Vagina (tissue), 2 donors: ENCODE measurements at regions not wholly inside any gene's neighbourhood (a gene's known extent, or its start where the extent isn't known, plus 50 kb on each side); places are given as distances from the start of the nearest gene placed in this dataset.

ENCODE experiments used
- DNase-seq, 2 donors: peaks; one replicate each; pipeline ENCODE4 v3.0.0-alpha.2; 2017; ENCODE audit errors: extremely low spot score in 2 of 2
- H3K27ac ChIP-seq: fragments of 200-600 bp; sonication (generic); one replicate; pipeline ENCODE4 v1.5.1; 2019
- H3K27me3 ChIP-seq: fragments of 200-600 bp; sonication (generic); one replicate; pipeline ENCODE4 v1.5.1; 2019
- H3K36me3 ChIP-seq, 2 donors: fragments of 200-600 bp; sonication (generic); one replicate each; pipeline ENCODE4 v1.5.1; 2017 to 2019
- H3K4me1 ChIP-seq: fragments of 200-600 bp; sonication (generic); one replicate; pipeline ENCODE4 v1.5.1; 2019
- H3K4me3 ChIP-seq, 2 donors: fragments of 200-600 bp; sonication (generic); 1 replicate in 1 of 2; 2 replicates in 1 of 2; pipeline ENCODE4 v1.5.1; 2016 to 2019
- H3K9me3 ChIP-seq: fragments of 200-600 bp; sonication (generic); one replicate; pipeline ENCODE4 v1.5.1; 2019
- POLR2A ChIP-seq, 2 donors: fragments of 450-650 bp; IDR thresholded peaks; one replicate each; pipeline ENCODE4 v1.6.1; 2017; ENCODE audit warnings: antibody characterized with exemption in 2 of 2, mild to moderate bottlenecking in 2 of 2, moderate library complexity in 2 of 2
- POLR2AphosphoS5 ChIP-seq, 2 donors: sonication (generic); formaldehyde crosslinking; IDR thresholded peaks; one replicate each; pipeline ENCODE4 v1.9.0; 2017; ENCODE audit warnings: antibody characterized with exemption in 2 of 2, mild to moderate bottlenecking in 2 of 2, low read depth in 1 of 2; ENCODE audit not compliant: insufficient read depth in 1 of 2
- intact Hi-C: fragments of 100-400 bp; cut with DNase I; formaldehyde crosslinking; loops from one replicate; pipeline ENCODE4 v1.15.1; 2023
- TF ChIP-seq, protein P1 (sequence below), 3 experiments: fragments of 450-650 bp in 2 of 3; fragments of 200-600 bp in 1 of 3; sonication (generic) in 1 of 3; IDR thresholded peaks; one replicate each; pipeline ENCODE4 v1.5.1; 2017 to 2019; ENCODE audit warnings: antibody characterized with exemption in 3 of 3, mild to moderate bottlenecking in 2 of 3, moderate library complexity in 2 of 3

GRCh38 chr7:85286446-85286845, 99.6 kb upstream of the SEMA3D start:
- TF ChIP-seq POLR2AphosphoS5 (IDR thresholded peaks at IDR 0.05; ENCODE audit: insufficient read depth in 1 of 2, low read depth in 1 of 2) (no peak), POLR2A (IDR thresholded peaks at IDR 0.05) (no peak)
- TF ChIP-seq, protein P1, sequence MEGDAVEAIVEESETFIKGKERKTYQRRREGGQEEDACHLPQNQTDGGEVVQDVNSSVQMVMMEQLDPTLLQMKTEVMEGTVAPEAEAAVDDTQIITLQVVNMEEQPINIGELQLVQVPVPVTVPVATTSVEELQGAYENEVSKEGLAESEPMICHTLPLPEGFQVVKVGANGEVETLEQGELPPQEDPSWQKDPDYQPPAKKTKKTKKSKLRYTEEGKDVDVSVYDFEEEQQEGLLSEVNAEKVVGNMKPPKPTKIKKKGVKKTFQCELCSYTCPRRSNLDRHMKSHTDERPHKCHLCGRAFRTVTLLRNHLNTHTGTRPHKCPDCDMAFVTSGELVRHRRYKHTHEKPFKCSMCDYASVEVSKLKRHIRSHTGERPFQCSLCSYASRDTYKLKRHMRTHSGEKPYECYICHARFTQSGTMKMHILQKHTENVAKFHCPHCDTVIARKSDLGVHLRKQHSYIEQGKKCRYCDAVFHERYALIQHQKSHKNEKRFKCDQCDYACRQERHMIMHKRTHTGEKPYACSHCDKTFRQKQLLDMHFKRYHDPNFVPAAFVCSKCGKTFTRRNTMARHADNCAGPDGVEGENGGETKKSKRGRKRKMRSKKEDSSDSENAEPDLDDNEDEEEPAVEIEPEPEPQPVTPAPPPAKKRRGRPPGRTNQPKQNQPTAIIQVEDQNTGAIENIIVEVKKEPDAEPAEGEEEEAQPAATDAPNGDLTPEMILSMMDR (IDR thresholded peaks at IDR 0.05) = no peak
- H3K27ac ChIP-seq = no peak overlapping the region
- no peak overlapping the region for H3K4me3 ChIP-seq
- intact Hi-C loops = no loop called here
- no peaks in the 10 kb centered on the region for H3K27me3 ChIP-seq
- no peak for DNase-seq
- no peaks in the 10 kb centered on the region for H3K4me1 ChIP-seq
- no peaks in the 10 kb centered on the region for H3K9me3 ChIP-seq
- no peaks in the 10 kb centered on the region for H3K36me3 ChIP-seq

- Histone ChIP-seq H3K4me3 (no peak overlapping the region), H3K36me3 (no peaks in the 10 kb centered on the region), H3K4me1 (no peaks in the 10 kb centered on the region), H3K27ac (no peak overlapping the region), H3K27me3 (no peaks in the 10 kb centered on the region), H3K9me3 (no peaks in the 10 kb centered on the region)
- TF ChIP-seq, protein P1 (IDR thresholded peaks at IDR 0.05) = no peak
- TF ChIP-seq POLR2AphosphoS5 (IDR thresholded peaks at IDR 0.05; ENCODE audit: insufficient read depth in 1 of 2, low read depth in 1 of 2) (no peak), POLR2A (IDR thresholded peaks at IDR 0.05) (no peak)
- intact Hi-C loops = no loop called here
- no peak for DNase-seq
Observed at GRCh38 chr7:85285527-85285926, 98.7 kb upstream of the SEMA3D start.

GRCh38 chr7:85275204-85275603, 88.3 kb upstream of the SEMA3D start:
- no peaks in the 10 kb centered on the region for H3K27me3 ChIP-seq
- H3K36me3 ChIP-seq = no peaks in the 10 kb centered on the region
- H3K9me3 ChIP-seq = no peaks in the 10 kb centered on the region
- no peak for DNase-seq
- H3K4me3 ChIP-seq = no peak overlapping the region
- no peaks in the 10 kb centered on the region for H3K4me1 ChIP-seq
- intact Hi-C loops = no loop called here
- TF ChIP-seq, protein P1 (IDR thresholded peaks at IDR 0.05) = no peak
- no peak for TF ChIP-seq POLR2A (IDR thresholded peaks at IDR 0.05)
- TF ChIP-seq POLR2AphosphoS5 (IDR thresholded peaks at IDR 0.05; ENCODE audit: insufficient read depth in 1 of 2, low read depth in 1 of 2) = no peak
- no peak overlapping the region for H3K27ac ChIP-seq

DNA sequence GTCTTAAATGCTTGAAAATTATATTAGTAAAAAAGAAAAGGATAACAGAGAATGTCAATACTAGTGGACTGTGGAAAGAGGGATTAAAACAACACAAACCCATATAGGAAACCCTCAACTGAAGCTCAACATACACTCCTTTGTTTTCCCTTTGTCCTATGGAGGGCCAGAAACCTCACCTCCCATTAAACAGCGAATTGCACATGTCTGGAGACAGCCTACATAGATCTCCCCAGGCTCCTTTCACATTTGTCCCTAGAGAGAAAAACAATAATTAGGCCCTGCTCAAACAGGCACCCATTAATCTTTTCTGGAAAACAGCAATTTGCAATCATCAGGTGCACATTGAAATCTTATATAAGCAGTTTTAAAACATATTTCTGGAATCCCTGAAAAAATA, 87.6 kb upstream of the SEMA3D start:
- intact Hi-C loops = no loop called here
- TF ChIP-seq, protein P1 (IDR thresholded peaks at IDR 0.05) = no peak
- no peak for TF ChIP-seq POLR2AphosphoS5 (IDR thresholded peaks at IDR 0.05; ENCODE audit: insufficient read depth in 1 of 2, low read depth in 1 of 2)
- no peak for TF ChIP-seq POLR2A (IDR thresholded peaks at IDR 0.05)
- Histone ChIP-seq H3K9me3 (no peaks in the 10 kb centered on the region), H3K27me3 (no peaks in the 10 kb centered on the region), H3K36me3 (no peaks in the 10 kb centered on the region), H3K27ac (no peak overlapping the region), H3K4me3 (no peak overlapping the region), H3K4me1 (no peaks in the 10 kb centered on the region)
- DNase-seq = no peak

DNA sequence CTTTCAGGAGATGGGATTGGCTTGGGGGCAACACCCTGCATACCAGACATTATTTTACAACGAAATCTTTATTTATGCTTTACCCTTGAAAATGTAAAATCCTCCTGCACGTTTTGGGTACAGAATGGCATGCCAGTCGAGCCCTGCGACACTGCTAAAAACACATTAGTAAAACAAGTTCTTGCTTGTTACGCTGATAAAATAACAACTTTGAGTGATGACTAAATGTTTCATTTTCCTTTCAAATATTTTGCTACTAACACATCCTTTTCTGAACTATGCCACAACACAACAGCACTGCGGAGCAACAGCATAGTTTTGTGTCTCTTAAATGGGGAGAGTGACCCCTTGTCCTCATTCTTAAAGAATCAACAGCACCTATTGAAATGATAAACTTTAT, 76.0 kb upstream of the SEMA3D start:
- Histone ChIP-seq H3K27ac (no peak overlapping the region), H3K4me1 (no peaks in the 10 kb centered on the region), H3K36me3 (no peaks in the 10 kb centered on the region), H3K27me3 (no peaks in the 10 kb centered on the region), H3K9me3 (no peaks in the 10 kb centered on the region), H3K4me3 (no peak overlapping the region)
- intact Hi-C loops = no loop called here
- TF ChIP-seq POLR2AphosphoS5 (IDR thresholded peaks at IDR 0.05; ENCODE audit: insufficient read depth in 1 of 2, low read depth in 1 of 2) (no peak), POLR2A (IDR thresholded peaks at IDR 0.05) (no peak)
- TF ChIP-seq, protein P1 (IDR thresholded peaks at IDR 0.05) = no peak
- no peak for DNase-seq
